ENCODE measurements at regions not wholly inside any gene's neighbourhood (a gene's known extent, or its start where the extent isn't known, plus 50 kb on each side); places are given as distances from the start of the nearest gene placed in this dataset.

DNA sequence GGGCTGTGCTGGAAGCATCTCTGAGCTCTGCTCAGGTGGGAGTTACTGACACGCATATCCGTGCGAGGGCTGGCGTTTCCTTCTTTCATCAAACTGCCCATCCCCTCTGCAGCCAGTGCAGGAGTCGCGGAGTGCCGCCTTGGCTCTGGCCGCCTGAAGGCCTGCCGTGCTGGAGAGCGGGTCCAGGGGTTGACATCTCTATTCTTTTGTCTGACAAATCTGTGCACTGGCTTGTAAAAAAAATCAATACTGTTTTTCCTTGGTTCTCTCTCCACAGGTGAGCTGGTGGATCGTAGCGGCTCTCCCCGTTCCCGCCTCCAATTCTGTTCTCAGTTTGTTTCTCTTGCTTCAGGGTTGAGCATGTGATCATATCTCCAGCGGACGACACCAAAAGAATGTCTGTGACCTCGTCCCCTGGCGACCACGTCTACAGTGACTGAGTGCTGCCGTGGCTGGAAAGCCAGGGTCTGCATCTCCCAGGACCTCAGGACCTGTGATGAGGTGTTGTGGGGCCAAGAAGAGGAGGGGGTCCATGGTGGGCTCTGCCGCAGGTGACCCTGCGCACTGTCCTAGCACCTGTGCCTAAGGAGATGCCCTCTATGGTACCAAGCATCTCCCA, 214.3 kb upstream of the IRX4 start:
- TF ChIP-seq CTCF (IDR thresholded peaks at IDR 0.05; ENCODE audit: low read length): no peak
- TF ChIP-seq EZH2 (IDR thresholded peaks at IDR 0.05; ENCODE audit: borderline replicate concordance, low read length): no peak

Measured in OCI-LY1 (cell line).